ENCODE measurements at regions not wholly inside any gene's neighbourhood (a gene's known extent, or its start where the extent isn't known, plus 50 kb on each side); places are given as distances from the start of the nearest gene placed in this dataset.

GRCh38 chr2:118731413-118731812 lies 116.0 kb downstream of the EN1 start:
- Histone ChIP-seq H3K9me3 (ENCODE audit: insufficient read depth, low read depth, low read length) (no peaks in the 10 kb centered on the region), H4K20me1 (ENCODE audit: insufficient read depth, low read length, poor library complexity, severe bottlenecking) (no peaks in the 10 kb centered on the region), H3F3A (ENCODE audit: low read depth) (no peaks in the 10 kb centered on the region), H3K4me2 (ENCODE audit: low read depth, low read length, poor library complexity, severe bottlenecking) (no peak overlapping the region), H3K9ac (ENCODE audit: low read depth, low read length, poor library complexity, severe bottlenecking) (no peak overlapping the region), H3K4me3 (ENCODE audit: low read length, poor library complexity, severe bottlenecking) (no peak overlapping the region), H3K79me2 (ENCODE audit: insufficient read depth, low read length) (no peaks in the 10 kb centered on the region), H3K9me2 (replicated peaks; ENCODE audit: low read depth, low read length) (no peaks in the 10 kb centered on the region), H3K4me1 (ENCODE audit: insufficient read depth, low read length, poor library complexity, severe bottlenecking) (no peaks in the 10 kb centered on the region), H2AFZ (ENCODE audit: low read length) (no peak overlapping the region), H3K27me3 (ENCODE audit: insufficient read depth, low read length, poor library complexity, severe bottlenecking) (no peaks in the 10 kb centered on the region), H3K36me3 (ENCODE audit: insufficient read depth, low read length) (no peaks in the 10 kb centered on the region)
- TF ChIP-seq CTCF (conservative IDR thresholded peaks at IDR 0.05; ENCODE audit: low read length) (no peak), EZH2phosphoT487 (IDR thresholded peaks at IDR 0.05; ENCODE audit: borderline replicate concordance) (no peak)

DNA sequence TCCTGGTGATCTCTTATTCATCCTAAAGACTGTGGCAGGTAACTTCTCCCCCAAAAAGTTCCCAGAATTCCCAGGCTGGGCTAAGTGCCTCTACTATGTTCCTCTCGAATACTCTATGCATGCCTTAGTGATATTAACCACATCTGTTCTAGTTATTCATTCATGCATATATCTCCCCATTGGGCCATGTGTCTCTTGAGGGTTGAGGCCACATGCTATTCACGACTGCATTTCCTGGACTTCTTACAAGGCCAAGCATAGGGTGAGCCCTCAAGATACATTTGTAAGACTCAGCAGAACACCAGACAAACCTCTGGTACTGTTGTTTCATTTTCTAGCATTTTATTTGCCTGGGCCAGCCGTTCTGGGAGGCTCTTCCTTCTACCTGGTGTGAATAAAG lies 117.0 kb downstream of the EN1 start:
- Histone ChIP-seq H3K4me3 (ENCODE audit: low read length, poor library complexity, severe bottlenecking) (no peak overlapping the region), H3K36me3 (ENCODE audit: insufficient read depth, low read length) (no peaks in the 10 kb centered on the region), H3F3A (ENCODE audit: low read depth) (no peaks in the 10 kb centered on the region), H4K20me1 (ENCODE audit: insufficient read depth, low read length, poor library complexity, severe bottlenecking) (no peaks in the 10 kb centered on the region), H3K4me2 (ENCODE audit: low read depth, low read length, poor library complexity, severe bottlenecking) (no peak overlapping the region), H2AFZ (ENCODE audit: low read length) (no peak overlapping the region), H3K9me3 (ENCODE audit: insufficient read depth, low read depth, low read length) (no peaks in the 10 kb centered on the region), H3K4me1 (ENCODE audit: insufficient read depth, low read length, poor library complexity, severe bottlenecking) (no peaks in the 10 kb centered on the region), H3K79me2 (ENCODE audit: insufficient read depth, low read length) (no peaks in the 10 kb centered on the region), H3K27me3 (ENCODE audit: insufficient read depth, low read length, poor library complexity, severe bottlenecking) (no peaks in the 10 kb centered on the region), H3K9ac (ENCODE audit: low read depth, low read length, poor library complexity, severe bottlenecking) (no peak overlapping the region), H3K9me2 (replicated peaks; ENCODE audit: low read depth, low read length) (no peaks in the 10 kb centered on the region)
- TF ChIP-seq EZH2phosphoT487 (IDR thresholded peaks at IDR 0.05; ENCODE audit: borderline replicate concordance) (no peak), CTCF (conservative IDR thresholded peaks at IDR 0.05; ENCODE audit: low read length) (no peak)

DNA sequence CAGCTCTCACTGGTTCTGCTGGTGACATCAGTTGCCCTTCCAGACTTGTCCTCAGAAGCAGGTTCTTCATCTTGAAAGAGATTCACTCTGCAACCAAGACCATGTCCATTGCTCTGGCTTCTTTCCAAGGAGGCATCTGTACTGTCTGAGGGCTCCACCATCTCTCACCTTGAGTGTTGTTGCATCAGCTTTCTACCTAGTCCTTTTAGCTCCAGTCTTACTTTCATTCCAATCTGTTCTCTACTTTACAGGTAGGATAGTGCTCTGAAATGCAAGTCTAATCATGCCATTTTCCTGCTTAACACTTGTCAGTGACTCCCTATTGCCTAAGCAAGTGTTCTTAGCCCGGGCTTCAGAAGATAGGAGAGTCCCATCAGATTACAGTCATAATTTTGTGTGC lies 117.7 kb downstream of the EN1 start:
- Histone ChIP-seq H3K27me3 (ENCODE audit: insufficient read depth, low read length, poor library complexity, severe bottlenecking) (no peaks in the 10 kb centered on the region), H3K79me2 (ENCODE audit: insufficient read depth, low read length) (no peaks in the 10 kb centered on the region), H3F3A (ENCODE audit: low read depth) (no peaks in the 10 kb centered on the region), H3K9ac (ENCODE audit: low read depth, low read length, poor library complexity, severe bottlenecking) (no peak overlapping the region), H4K20me1 (ENCODE audit: insufficient read depth, low read length, poor library complexity, severe bottlenecking) (no peaks in the 10 kb centered on the region), H3K36me3 (ENCODE audit: insufficient read depth, low read length) (no peaks in the 10 kb centered on the region), H3K4me1 (ENCODE audit: insufficient read depth, low read length, poor library complexity, severe bottlenecking) (no peaks in the 10 kb centered on the region), H3K9me2 (replicated peaks; ENCODE audit: low read depth, low read length) (no peaks in the 10 kb centered on the region), H2AFZ (ENCODE audit: low read length) (no peak overlapping the region), H3K4me2 (ENCODE audit: low read depth, low read length, poor library complexity, severe bottlenecking) (no peak overlapping the region), H3K4me3 (ENCODE audit: low read length, poor library complexity, severe bottlenecking) (no peak overlapping the region), H3K9me3 (ENCODE audit: insufficient read depth, low read depth, low read length) (no peaks in the 10 kb centered on the region)
- TF ChIP-seq CTCF (conservative IDR thresholded peaks at IDR 0.05; ENCODE audit: low read length) (no peak), EZH2phosphoT487 (IDR thresholded peaks at IDR 0.05; ENCODE audit: borderline replicate concordance) (no peak)
